ENCODE measurements at regions not wholly inside any gene's neighbourhood (a gene's known extent, or its start where the extent isn't known, plus 50 kb on each side); places are given as distances from the start of the nearest gene placed in this dataset.

GRCh38 chr3:191644291-191644690 lies 183.3 kb downstream of the PYDC2 start:
- TF ChIP-seq CTCF (IDR thresholded peaks at IDR 0.05) (no peak), POLR2A (IDR thresholded peaks at IDR 0.05) (no peak)
